IMR-90 (cell line): ENCODE measurements at regions not wholly inside any gene's neighbourhood (a gene's known extent, or its start where the extent isn't known, plus 50 kb on each side); places are given as distances from the start of the nearest gene placed in this dataset.

Experiments
- ATAC-seq: fragments of 200-7000 bp; cut with Tn5 transposase; 2 replicates; pipeline ENCODE4 v1.9.1; 2020; ENCODE audit warnings: low read depth, mild to moderate bottlenecking, moderate library complexity
- BruUV-seq: library from RNA; stranded (reverse); fragments of 400-500 nt; replicated peaks from 2 replicates; lab custom pipeline; 2021; lab: Mats Ljungman, UMichigan
- CTCF ChIA-PET: fragments of 300-600 bp; formaldehyde crosslinking; extraction: SDS; loops from one replicate; lab custom pipeline; 2021; ENCODE audit warnings: antibody characterized with exemption; lab: Yijun Ruan, JAX
- POLR2A ChIA-PET: fragments of 300-600 bp; sonication (Branson Sonifier 250); formaldehyde crosslinking; loops from one replicate; lab custom pipeline; 2022; ENCODE audit warnings: antibody characterized with exemption; ENCODE audit not compliant: unreplicated experiment; lab: Charles Lee
- DNase-seq: peaks from one replicate; pipeline ENCODE4 v3.0.0; 2013
- H2AFZ ChIP-seq: replicated peaks from 2 replicates; pipeline ENCODE3; 2013; ENCODE audit warnings: low read length, mild to moderate bottlenecking; ENCODE audit not compliant: poor library complexity
- H2AK5ac ChIP-seq: 2 replicates; pipeline ENCODE4 v1.6.1; 2013; ENCODE audit warnings: low read depth, low read length, inconsistent platforms
- H2AK9ac ChIP-seq: replicated peaks from 2 replicates; pipeline ENCODE3; 2013; ENCODE audit warnings: mild to moderate bottlenecking, low read depth, low read length, moderate library complexity; ENCODE audit not compliant: poor library complexity
- H2BK120ac ChIP-seq: 2 replicates; pipeline ENCODE4 v1.6.1; 2013; ENCODE audit warnings: low read depth, low read length, inconsistent platforms
- H2BK15ac ChIP-seq: 3 replicates; pipeline ENCODE4 v1.6.1; 2013; ENCODE audit warnings: low read depth, low read length, inconsistent platforms
- H2BK20ac ChIP-seq: 2 replicates; pipeline ENCODE4 v1.6.1; 2013; ENCODE audit warnings: low read depth, mild to moderate bottlenecking, inconsistent platforms, low read length, moderate library complexity
- H2BK5ac ChIP-seq: 2 replicates; pipeline ENCODE4 v1.6.1; 2013; ENCODE audit warnings: mild to moderate bottlenecking, low read depth, low read length, inconsistent platforms; ENCODE audit not compliant: poor library complexity, severe bottlenecking
- H3K14ac ChIP-seq: replicated peaks from 2 replicates; pipeline ENCODE4 v1.6.1; 2013; ENCODE audit warnings: low read depth, low read length, inconsistent platforms
- H3K18ac ChIP-seq: 2 replicates; pipeline ENCODE4 v1.6.1; 2013; ENCODE audit warnings: low read depth, low read length, control low read depth
- H3K23ac ChIP-seq: 2 replicates; pipeline ENCODE4 v1.6.1; 2013; ENCODE audit warnings: low read depth, low read length, inconsistent platforms
- H3K27ac ChIP-seq: 2 replicates; pipeline ENCODE4 v1.5.1; 2013; ENCODE audit warnings: mild to moderate bottlenecking, control low read depth, low read length; ENCODE audit not compliant: insufficient read depth
- H3K27me3 ChIP-seq: 2 replicates; pipeline ENCODE4 v1.6.1; 2013; ENCODE audit warnings: low read length; ENCODE audit not compliant: control insufficient read depth, insufficient read depth
- H3K36me3 ChIP-seq: 2 replicates; pipeline ENCODE4 v1.6.1; 2013; ENCODE audit warnings: low read length, mixed read lengths; ENCODE audit not compliant: control insufficient read depth, insufficient read depth
- H3K4ac ChIP-seq: 2 replicates; pipeline ENCODE4 v1.6.1; 2013; ENCODE audit warnings: low read depth, low read length, inconsistent platforms
- H3K4me1 ChIP-seq: 2 replicates; pipeline ENCODE4 v1.6.1; 2013; ENCODE audit warnings: low read length, mixed read lengths; ENCODE audit not compliant: control insufficient read depth, insufficient read depth
- H3K4me2 ChIP-seq: 2 replicates; pipeline ENCODE4 v1.6.1; 2013; ENCODE audit warnings: low read depth, mild to moderate bottlenecking, control low read depth, low read length, moderate library complexity
- H3K4me3 ChIP-seq: 2 replicates; pipeline ENCODE4 v1.5.1; 2013; ENCODE audit warnings: low read depth, mild to moderate bottlenecking, control low read depth, low read length, moderate library complexity; ENCODE audit not compliant: insufficient read depth
- H3K56ac ChIP-seq: 2 replicates; pipeline ENCODE4 v1.6.1; 2013; ENCODE audit warnings: low read length, inconsistent platforms; ENCODE audit not compliant: insufficient read depth; ENCODE audit errors: extremely low read depth
- H3K79me1 ChIP-seq, 2 experiments: 2 replicates each; pipeline ENCODE4 v1.6.1; 2013; ENCODE audit warnings: low read length in 2 of 2, inconsistent platforms in 1 of 2, low read depth in 1 of 2
- H3K9ac ChIP-seq: 2 replicates; pipeline ENCODE4 v1.6.1; 2013; ENCODE audit warnings: low read depth, low read length, control low read depth
- H3K9me1 ChIP-seq: 2 replicates; pipeline ENCODE4 v1.6.1; 2013; ENCODE audit warnings: low read length, inconsistent platforms; ENCODE audit not compliant: insufficient read depth
- H3K9me3 ChIP-seq: 2 replicates; pipeline ENCODE4 v1.6.1; 2013; ENCODE audit warnings: low read length; ENCODE audit not compliant: control insufficient read depth, insufficient read depth
- H4K20me1 ChIP-seq: 2 replicates; pipeline ENCODE4 v1.6.1; 2013; ENCODE audit warnings: low read length, inconsistent platforms; ENCODE audit not compliant: insufficient read depth
- H4K5ac ChIP-seq: 2 replicates; pipeline ENCODE4 v1.6.1; 2013; ENCODE audit warnings: mild to moderate bottlenecking, low read depth, low read length, control low read depth
- H4K8ac ChIP-seq, 2 experiments: 2 replicates each; pipeline ENCODE4 v1.6.1; 2013; ENCODE audit warnings: low read depth in 2 of 2, low read length in 2 of 2, control low read depth in 1 of 2, inconsistent platforms in 1 of 2
- H4K91ac ChIP-seq: 2 replicates; pipeline ENCODE4 v1.6.1; 2013; ENCODE audit warnings: low read depth, low read length, inconsistent platforms; ENCODE audit not compliant: insufficient read depth
- CEBPB ChIP-seq: IDR thresholded peaks from 2 replicates; pipeline ENCODE4 v1.6.1; 2012; ENCODE audit warnings: low read depth, low read length, improper control_type of control experiment
- CHD1 ChIP-seq: IDR thresholded peaks from 2 replicates; pipeline ENCODE4 v1.6.1; 2012; ENCODE audit warnings: low read depth, low read length, improper control_type of control experiment
- CTCF ChIP-seq: conservative IDR thresholded peaks from 2 replicates; pipeline ENCODE4 v1.5.1; 2012; ENCODE audit warnings: mild to moderate bottlenecking, low read depth, low read length, improper control_type of control experiment
- ELK1 ChIP-seq: fragments of 150-350 bp; IDR thresholded peaks from 2 replicates; pipeline ENCODE4 v1.6.1; 2016; ENCODE audit warnings: low read depth, mild to moderate bottlenecking, low read length, moderate library complexity, borderline replicate concordance
- FOS ChIP-seq: fragments of 150-350 bp; IDR thresholded peaks from 2 replicates; pipeline ENCODE4 v1.6.1; 2016; ENCODE audit warnings: low read depth, low read length
- MAFK ChIP-seq: IDR thresholded peaks from 2 replicates; pipeline ENCODE4 v1.6.1; 2012; ENCODE audit warnings: low read depth, low read length, improper control_type of control experiment
- MAZ ChIP-seq: IDR thresholded peaks from 2 replicates; pipeline ENCODE4 v1.6.1; 2012; ENCODE audit warnings: low read depth, mild to moderate bottlenecking, low read length, improper control_type of control experiment, moderate library complexity, borderline replicate concordance
- NFE2L2 ChIP-seq: fragments of 150-350 bp; IDR thresholded peaks from 2 replicates; pipeline ENCODE4 v1.6.1; 2016; ENCODE audit warnings: low read depth, mild to moderate bottlenecking, low read length
- POLR2A ChIP-seq: IDR thresholded peaks from 2 replicates; pipeline ENCODE4 v1.6.1; 2012; ENCODE audit warnings: mild to moderate bottlenecking, low read depth, low read length
- RAD21 ChIP-seq: IDR thresholded peaks from 2 replicates; pipeline ENCODE4 v1.6.1; 2012; ENCODE audit warnings: low read length, improper control_type of control experiment
- RCOR1 ChIP-seq: IDR thresholded peaks from 2 replicates; pipeline ENCODE4 v1.6.1; 2012; ENCODE audit warnings: mild to moderate bottlenecking, low read length, improper control_type of control experiment; ENCODE audit not compliant: insufficient replicate concordance
- RFX5 ChIP-seq: IDR thresholded peaks from 2 replicates; pipeline ENCODE4 v1.8.0; 2012; ENCODE audit warnings: low read depth, mild to moderate bottlenecking, low read length, moderate library complexity
- SMC3 ChIP-seq: fragments of 150-350 bp; IDR thresholded peaks from 2 replicates; pipeline ENCODE4 v1.6.1; 2016; ENCODE audit warnings: low read depth, mild to moderate bottlenecking, antibody characterized with exemption, low read length, moderate library complexity
- USF2 ChIP-seq: fragments of 150-350 bp; IDR thresholded peaks from 2 replicates; pipeline ENCODE4 v1.6.1; 2017; ENCODE audit warnings: mild to moderate bottlenecking, antibody characterized with exemption, low read length, low read depth
- WGBS, 2 experiments: methylation state at CpG; one replicate each; pipeline versions ENCODE4 v1.1.5 to v1.1.7; 2013; ENCODE audit warnings: missing lambda C conversion rate in 2 of 2; ENCODE audit not compliant: insufficient read length in 1 of 2; ENCODE audit errors: extremely low coverage in 2 of 2; 5-methylcytosine and 5-hydroxymethylcytosine counted together
- dilution Hi-C: fragments of 300-500 bp; cut with HindIII; formaldehyde crosslinking; loops from one replicate; pipeline ENCODE4 v1.14.3; 2018; ENCODE audit warnings: low sequenced_read_pairs; ENCODE audit not compliant: unreplicated experiment
- in situ Hi-C: fragments of 300-500 bp; cut with MboI; formaldehyde crosslinking; loops from 3 replicates; pipeline ENCODE4 v1.14.3; 2019; ENCODE audit warnings: low sequenced_read_pairs, inconsistent platforms, mixed read lengths
- intact Hi-C: fragments of 100-400 bp; cut with micrococcal nuclease; formaldehyde crosslinking; loops from 2 replicates; pipeline ENCODE4 v1.10.0; 2022

DNA sequence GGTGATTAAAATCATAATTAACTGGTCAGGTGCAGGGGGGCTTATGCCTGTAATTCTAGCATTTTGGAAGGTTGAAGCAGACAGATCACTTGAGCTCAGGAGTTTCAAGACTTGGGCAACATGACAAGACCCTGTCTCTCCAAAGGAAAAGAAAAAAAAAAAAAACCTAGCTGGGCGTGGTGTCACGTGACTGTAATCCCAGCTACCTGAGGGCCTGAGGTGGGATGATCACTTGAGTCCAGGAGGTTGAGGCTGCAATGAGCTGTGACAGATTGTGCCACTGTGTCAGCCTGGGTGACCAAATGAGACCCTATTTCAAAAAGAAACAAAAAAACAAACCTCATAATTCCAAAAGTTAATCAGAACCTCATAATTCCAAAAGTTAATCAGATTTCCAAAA is 505.5 kb downstream of the CDH8 start:
- no peak overlapping the region for H3K4me2 ChIP-seq
- CTCF ChIA-PET = no interaction called here
- H4K8ac ChIP-seq = no peak overlapping the region
- dilution Hi-C loops (no loop called here), intact Hi-C loops (no loop called here), in situ Hi-C loops (no loop called here)
- no peaks in the 10 kb centered on the region for H3K36me3 ChIP-seq
- no TSS peak for BruUV-seq
- no peak overlapping the region for H2AK9ac ChIP-seq
- H2BK5ac ChIP-seq = no peak overlapping the region
- H2AFZ ChIP-seq = no peak overlapping the region
- H2BK20ac ChIP-seq = no peak overlapping the region
- H3K9me3 ChIP-seq = no peaks in the 10 kb centered on the region; the same call in 1 of the 2 replicates
- H3K23ac ChIP-seq = no peak overlapping the region
- no peaks in the 10 kb centered on the region for H3K9me1 ChIP-seq
- H3K4me1 ChIP-seq = no peaks in the 10 kb centered on the region
- H3K56ac ChIP-seq = no peak overlapping the region
- H2BK15ac ChIP-seq = no peak overlapping the region
- POLR2A ChIA-PET = no interaction called here
- ATAC-seq (no peak), DNase-seq (no peak)
- no peak overlapping the region for H2AK5ac ChIP-seq
- no peaks in the 10 kb centered on the region for H4K20me1 ChIP-seq
- WGBS, 2 experiments = no CpG with 5 or more reads among the region's 2 CpGs
- no peak overlapping the region for H3K14ac ChIP-seq
- no peak overlapping the region for H3K4me3 ChIP-seq
- H3K27me3 ChIP-seq = no peaks in the 10 kb centered on the region
- H3K18ac ChIP-seq = no peak overlapping the region
- H3K9ac ChIP-seq = no peak overlapping the region
- no peak overlapping the region for H2BK120ac ChIP-seq
- H4K91ac ChIP-seq = no peak overlapping the region
- no peaks in the 10 kb centered on the region for H3K79me1 ChIP-seq
- no peak overlapping the region for H4K5ac ChIP-seq
- TF ChIP-seq CTCF (no peak), MAZ (no peak), SMC3 (no peak), CEBPB (no peak), CHD1 (no peak), RAD21 (no peak), MAFK (no peak), POLR2A (no peak), USF2 (no peak), ELK1 (no peak), NFE2L2 (no peak), RFX5 (no peak), FOS (no peak), RCOR1 (no peak)
- H3K27ac ChIP-seq = no peak overlapping the region
- no peak overlapping the region for H3K4ac ChIP-seq
